ENCODE measurements at regions not wholly inside any gene's neighbourhood (a gene's known extent, or its start where the extent isn't known, plus 50 kb on each side); places are given as distances from the start of the nearest gene placed in this dataset.

DNA sequence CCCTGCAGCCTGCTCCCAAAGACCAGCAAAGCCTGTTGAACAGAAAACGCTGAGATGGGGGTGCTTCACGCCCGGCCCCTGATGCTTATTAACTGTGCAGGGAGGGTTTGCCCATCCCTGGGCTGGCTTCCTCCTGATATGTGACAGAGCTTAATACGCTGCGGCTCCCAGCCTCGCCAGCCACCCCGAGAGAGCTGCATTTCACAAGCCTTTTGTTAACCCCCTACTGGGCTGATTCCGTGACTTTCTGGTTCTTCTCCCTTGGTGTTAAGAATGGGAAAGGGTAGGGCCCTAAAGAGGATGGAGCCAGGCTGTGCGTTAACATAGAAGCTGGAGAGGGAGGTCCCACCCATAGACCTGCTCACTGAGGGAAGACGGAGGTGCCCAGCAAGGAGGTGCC is 211.8 kb downstream of the ENGASE start:
- no peak for TF ChIP-seq GATA2 (IDR thresholded peaks at IDR 0.05; ENCODE audit: low read depth, low read length)
- no peak for TF ChIP-seq GATA3 (IDR thresholded peaks at IDR 0.05; ENCODE audit: low read depth, low read length)

All from SH-SY5Y (cell line).